Retina (tissue), 1 donor: ENCODE measurements at regions not wholly inside any gene's neighbourhood (a gene's known extent, or its start where the extent isn't known, plus 50 kb on each side); places are given as distances from the start of the nearest gene placed in this dataset.
"Not testable (repeated sequence)": the region's sequence is repeated elsewhere in the genome, so short reads cannot be mapped to it uniquely, and the experiment has no call there.

ENCODE experiments used
- DNase-seq: peaks from one replicate; pipeline ENCODE4 v3.0.0-alpha.2; 2016

- DNase-seq: no peak
These were observed 698.7 kb upstream of the ANO3 start for GRCh38 chr11:25633230-25633629.

- not testable (repeated sequence) for DNase-seq
These were observed 682.7 kb upstream of the ANO3 start for GRCh38 chr11:25649220-25649619.

DNA sequence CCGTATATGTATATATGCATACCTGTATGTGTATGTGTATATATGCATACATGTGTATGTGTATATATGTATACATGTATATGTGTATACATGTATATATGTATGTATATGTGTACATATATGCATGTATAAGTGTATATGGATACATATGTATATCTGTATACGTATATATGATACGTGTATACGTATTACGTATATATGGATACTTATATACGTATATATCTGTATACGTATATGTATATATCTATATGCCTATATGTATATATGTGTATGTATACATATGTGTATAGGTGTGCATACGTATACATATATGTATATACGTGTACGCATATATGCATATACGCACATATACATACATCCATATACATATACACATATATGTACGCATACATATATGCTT, 681.6 kb upstream of the ANO3 start:
- DNase-seq: no peak

DNA sequence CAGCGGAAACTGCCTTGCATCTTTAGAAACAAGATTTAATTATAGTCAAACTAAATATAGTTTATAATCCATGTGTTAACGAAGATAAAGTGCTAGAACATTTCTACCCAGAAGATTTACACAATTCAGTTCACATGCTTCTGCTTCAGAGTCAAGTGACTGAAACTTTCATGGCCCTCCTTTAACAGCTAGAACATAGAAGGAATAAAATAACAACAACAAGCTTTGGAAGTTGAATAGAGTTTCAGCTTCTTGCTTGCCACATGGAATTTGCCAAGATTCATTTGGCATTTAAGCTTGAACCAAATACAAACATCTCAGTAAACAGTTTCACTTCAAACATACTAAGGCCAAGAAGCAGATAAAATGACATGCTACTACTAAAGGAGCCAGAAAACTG, 676.3 kb upstream of the ANO3 start:
- no peak for DNase-seq

DNA sequence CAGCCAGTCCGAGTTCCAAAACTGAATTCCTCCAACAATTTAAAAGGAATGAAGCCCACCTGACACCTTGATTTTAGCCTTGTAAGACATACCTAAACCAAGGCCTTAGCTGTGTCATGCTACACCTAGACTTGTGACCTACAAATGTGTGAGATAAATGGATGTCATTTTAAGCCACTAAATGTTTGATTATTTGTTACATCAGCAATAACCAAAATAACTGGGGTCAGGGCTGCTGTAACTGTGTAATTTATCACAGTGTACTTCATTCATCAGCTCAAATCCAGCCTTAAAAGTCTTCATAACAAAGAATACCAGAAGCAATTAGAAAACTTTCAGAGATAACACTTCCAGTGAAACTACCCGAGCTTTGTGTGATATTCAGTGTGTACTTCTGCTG, 673.0 kb upstream of the ANO3 start:
- DNase-seq: peak; percentile 6

DNA sequence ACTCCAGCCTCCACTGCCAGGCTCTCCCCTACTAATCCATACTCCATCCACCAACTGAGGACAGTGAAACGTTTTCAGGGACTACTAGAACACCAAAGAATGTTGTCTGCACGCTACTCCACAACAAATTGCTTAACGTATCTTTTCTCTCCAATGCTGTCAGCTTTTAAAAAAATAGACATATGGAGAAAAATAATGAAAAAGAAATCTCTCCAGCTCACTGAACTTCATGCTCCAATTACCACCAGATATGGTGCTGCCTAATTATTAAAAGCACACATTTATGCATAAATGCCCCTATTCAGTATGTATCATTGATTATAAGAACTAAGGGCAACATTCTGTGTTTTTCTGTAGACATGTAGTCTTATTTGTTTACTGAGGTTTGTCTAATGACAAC, 672.2 kb upstream of the ANO3 start:
- peak; percentile 38 for DNase-seq

DNA sequence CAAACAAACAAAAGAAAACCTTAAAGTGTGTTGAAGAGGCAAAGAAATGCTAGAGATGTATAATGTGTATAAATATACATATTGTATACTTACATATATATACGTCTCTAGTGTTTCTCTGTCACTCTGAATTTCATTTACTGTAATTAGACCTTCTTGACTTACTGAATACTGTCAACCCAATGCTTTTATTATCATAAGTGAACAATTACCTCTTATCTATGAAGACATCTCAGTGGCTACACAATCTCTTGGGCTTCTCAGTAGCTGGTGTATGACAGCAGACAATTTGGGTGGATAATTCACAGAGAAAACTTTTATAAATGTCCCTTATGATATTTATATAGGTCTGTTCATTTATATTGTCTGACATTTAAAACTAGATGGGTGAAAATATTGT, 664.1 kb upstream of the ANO3 start:
- no peak for DNase-seq

GRCh38 chr11:25691959-25692358, 640.0 kb upstream of the ANO3 start:
- DNase-seq: no peak

GRCh38 chr11:25702417-25702816, 629.5 kb upstream of the ANO3 start:
- DNase-seq: no peak

DNA sequence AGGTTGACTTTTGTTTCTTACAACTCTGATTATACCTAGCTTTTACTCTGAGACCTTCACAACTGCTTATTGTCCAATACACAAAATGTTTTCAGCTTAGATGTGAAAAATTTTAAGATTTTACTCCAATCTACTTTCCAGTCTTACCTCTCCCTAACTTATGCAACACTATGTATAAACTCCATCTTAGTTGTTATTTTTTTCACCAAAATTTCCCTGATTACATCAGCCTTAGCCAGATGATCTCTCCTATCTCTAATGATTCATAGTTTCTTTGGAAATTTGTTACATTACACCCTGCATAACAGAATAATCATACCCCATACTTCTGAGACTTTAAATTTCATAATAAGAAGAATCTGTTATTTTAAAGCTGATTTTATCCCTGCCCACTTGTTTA, 621.0 kb upstream of the ANO3 start:
- DNase-seq: no peak

GRCh38 chr11:25727944-25728343, 604.0 kb upstream of the ANO3 start:
- DNase-seq: no peak

GRCh38 chr11:25730230-25730629, 601.7 kb upstream of the ANO3 start:
- no peak for DNase-seq

- no peak for DNase-seq
These were observed 598.2 kb upstream of the ANO3 start for GRCh38 chr11:25733777-25734176.

GRCh38 chr11:25734591-25735211, 597.2 kb upstream of the ANO3 start:
- DNase-seq: peak; percentile 39

DNA sequence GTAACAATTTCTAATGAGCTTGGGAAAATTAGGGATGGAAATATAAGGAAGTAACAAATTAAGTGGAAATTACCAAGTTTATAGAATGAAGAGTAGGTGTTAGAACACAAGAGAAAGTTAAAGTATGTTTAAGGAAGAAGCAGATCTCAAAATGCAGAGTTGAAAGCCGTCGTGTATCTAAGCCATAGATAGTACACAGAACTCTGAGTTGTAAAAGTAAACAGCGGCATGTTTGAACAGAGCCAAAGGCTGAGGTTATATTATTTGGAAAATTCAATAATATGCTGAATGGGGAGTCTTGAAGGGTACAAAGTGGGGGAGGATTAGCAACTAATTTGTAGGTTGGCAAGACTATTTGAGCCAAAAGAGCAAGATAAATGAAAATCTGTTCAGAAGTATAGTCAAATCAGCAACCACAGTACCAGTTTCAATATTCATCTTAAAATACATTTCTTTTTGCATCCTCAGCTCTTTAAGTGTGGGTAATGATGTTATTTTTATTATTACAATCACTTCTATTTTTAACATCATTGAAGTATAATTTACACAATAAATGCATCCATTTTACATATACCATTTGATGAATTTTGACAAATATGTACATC, 594.8 kb upstream of the ANO3 start:
- DNase-seq: no peak

GRCh38 chr11:25741886-25742285, 590.0 kb upstream of the ANO3 start:
- no peak for DNase-seq

GRCh38 chr11:25742800-25743199, 589.1 kb upstream of the ANO3 start:
- no peak for DNase-seq

DNA sequence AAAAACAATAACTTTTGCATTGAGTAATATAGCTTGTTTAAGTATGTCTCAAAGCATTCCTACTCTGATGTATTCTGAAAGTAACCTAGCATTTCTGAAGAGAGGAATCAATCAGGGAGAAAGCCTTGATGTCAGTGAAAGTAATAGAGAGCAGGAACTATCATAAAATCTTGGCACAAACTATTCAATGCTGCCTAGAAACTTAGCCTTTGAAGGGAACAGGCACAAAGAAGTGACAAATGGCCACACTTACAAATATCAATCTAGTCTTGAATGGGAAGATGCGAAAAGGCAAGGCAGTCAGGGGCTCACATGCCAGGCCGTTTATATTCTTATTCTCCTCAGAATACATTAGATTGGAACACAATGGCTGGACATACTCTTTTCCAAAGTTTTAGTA, 576.5 kb upstream of the ANO3 start:
- no peak for DNase-seq

- no peak for DNase-seq
These were observed 575.9 kb upstream of the ANO3 start for GRCh38 chr11:25755918-25756584.

- no peak for DNase-seq
These were observed 573.7 kb upstream of the ANO3 start for GRCh38 chr11:25758145-25758661.

- DNase-seq: no peak
These were observed 565.5 kb upstream of the ANO3 start for GRCh38 chr11:25766332-25767015.

DNA sequence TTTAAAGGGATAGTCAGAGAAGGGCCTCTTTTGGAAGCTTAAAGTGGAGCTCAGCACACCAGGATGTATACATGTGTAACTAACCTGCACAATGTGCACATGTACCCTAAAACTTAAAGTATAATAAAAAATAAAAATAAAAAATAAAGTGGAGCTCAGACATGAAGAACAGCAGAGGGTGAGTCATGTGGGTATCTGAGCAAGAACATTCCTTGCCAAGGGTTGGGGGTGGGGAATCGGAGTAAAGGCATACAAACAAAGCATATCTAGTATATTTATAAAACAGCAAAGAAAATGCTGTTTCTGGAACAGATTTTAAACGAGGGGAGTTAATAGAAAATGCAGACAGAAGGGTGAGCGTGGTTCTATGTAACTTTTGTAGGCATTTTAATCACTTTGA, 562.6 kb upstream of the ANO3 start:
- no peak for DNase-seq

GRCh38 chr11:25771605-25772004, 560.3 kb upstream of the ANO3 start:
- no peak for DNase-seq

- DNase-seq: no peak
These were observed 556.3 kb upstream of the ANO3 start for GRCh38 chr11:25775603-25776002.
